HL-60 (cell line): ENCODE measurements at regions not wholly inside any gene's neighbourhood (a gene's known extent, or its start where the extent isn't known, plus 50 kb on each side); places are given as distances from the start of the nearest gene placed in this dataset.

ENCODE experiments used
- DNase-seq, 2 experiments: peaks; one replicate each; pipeline ENCODE4 v3.0.0-alpha.2; 2010 to 2020; ENCODE audit warnings: low read depth in 1 of 2, low spot score in 1 of 2
- H3K27ac ChIP-seq: fragments of 250-450 bp; sonication (Bioruptor Pico); replicated peaks from 2 replicates; pipeline ENCODE4 v1.5.1; 2020; ENCODE audit warnings: mild to moderate bottlenecking, moderate library complexity
- H3K27me3 ChIP-seq: fragments of 250-450 bp; sonication (Bioruptor Pico); 2 replicates; pipeline ENCODE4 v1.5.1; 2021; ENCODE audit warnings: mild to moderate bottlenecking, moderate library complexity; ENCODE audit not compliant: insufficient read depth, poor library complexity, severe bottlenecking
- H3K4me3 ChIP-seq: replicated peaks from 2 replicates; pipeline ENCODE4 v1.5.1; 2011; ENCODE audit warnings: mild to moderate bottlenecking, control low read depth, low read length; ENCODE audit not compliant: insufficient read depth
- GABPA ChIP-seq: IDR thresholded peaks from 2 replicates; pipeline ENCODE4 v1.6.1; 2012; ENCODE audit warnings: low read depth
- POLR2AphosphoS5 ChIP-seq: IDR thresholded peaks from 2 replicates; pipeline ENCODE4 v1.6.1; 2012; ENCODE audit warnings: low read depth
- SPI1 ChIP-seq: IDR thresholded peaks from 2 replicates; pipeline ENCODE4 v1.6.1; 2012; ENCODE audit warnings: low read depth, mild to moderate bottlenecking, borderline replicate concordance
- TF ChIP-seq, protein P1 (sequence below): IDR thresholded peaks from one replicate; pipeline ENCODE4 v1.5.1; 2011; ENCODE audit warnings: low read length, control low read depth, inconsistent platforms; ENCODE audit not compliant: insufficient read depth
- TF ChIP-seq, protein P2 (sequence below): IDR thresholded peaks from 2 replicates; pipeline ENCODE4 v1.6.1; 2012; ENCODE audit warnings: low read depth; ENCODE audit not compliant: insufficient replicate concordance

DNA sequence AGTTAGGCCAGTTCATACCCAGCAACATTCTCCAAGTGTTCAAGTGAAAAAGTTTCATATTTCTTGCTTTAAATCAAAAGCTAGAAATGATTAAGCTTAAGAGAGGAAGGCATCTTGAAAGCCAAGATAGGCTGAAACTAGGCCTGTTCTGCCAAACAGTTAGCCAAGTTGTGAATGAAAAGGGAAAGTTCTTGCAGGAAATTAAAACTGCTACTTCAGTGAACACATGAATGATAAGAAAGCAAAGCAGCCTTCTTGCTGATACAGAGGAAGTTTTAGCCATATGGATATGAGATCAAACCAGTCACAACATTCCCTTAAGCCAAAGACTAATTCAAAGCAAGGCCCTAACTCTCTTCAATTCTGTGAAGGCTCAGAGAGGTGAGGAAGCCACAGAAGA lies 274.7 kb downstream of the TUSC7 start:
- H3K27ac ChIP-seq, result no peak overlapping the region
- H3K4me3 ChIP-seq, result no peak overlapping the region
- TF ChIP-seq GABPA (no peak), POLR2AphosphoS5 (no peak), SPI1 (no peak)
- TF ChIP-seq, protein P1, sequence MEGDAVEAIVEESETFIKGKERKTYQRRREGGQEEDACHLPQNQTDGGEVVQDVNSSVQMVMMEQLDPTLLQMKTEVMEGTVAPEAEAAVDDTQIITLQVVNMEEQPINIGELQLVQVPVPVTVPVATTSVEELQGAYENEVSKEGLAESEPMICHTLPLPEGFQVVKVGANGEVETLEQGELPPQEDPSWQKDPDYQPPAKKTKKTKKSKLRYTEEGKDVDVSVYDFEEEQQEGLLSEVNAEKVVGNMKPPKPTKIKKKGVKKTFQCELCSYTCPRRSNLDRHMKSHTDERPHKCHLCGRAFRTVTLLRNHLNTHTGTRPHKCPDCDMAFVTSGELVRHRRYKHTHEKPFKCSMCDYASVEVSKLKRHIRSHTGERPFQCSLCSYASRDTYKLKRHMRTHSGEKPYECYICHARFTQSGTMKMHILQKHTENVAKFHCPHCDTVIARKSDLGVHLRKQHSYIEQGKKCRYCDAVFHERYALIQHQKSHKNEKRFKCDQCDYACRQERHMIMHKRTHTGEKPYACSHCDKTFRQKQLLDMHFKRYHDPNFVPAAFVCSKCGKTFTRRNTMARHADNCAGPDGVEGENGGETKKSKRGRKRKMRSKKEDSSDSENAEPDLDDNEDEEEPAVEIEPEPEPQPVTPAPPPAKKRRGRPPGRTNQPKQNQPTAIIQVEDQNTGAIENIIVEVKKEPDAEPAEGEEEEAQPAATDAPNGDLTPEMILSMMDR, result no peak
- TF ChIP-seq, protein P2, sequence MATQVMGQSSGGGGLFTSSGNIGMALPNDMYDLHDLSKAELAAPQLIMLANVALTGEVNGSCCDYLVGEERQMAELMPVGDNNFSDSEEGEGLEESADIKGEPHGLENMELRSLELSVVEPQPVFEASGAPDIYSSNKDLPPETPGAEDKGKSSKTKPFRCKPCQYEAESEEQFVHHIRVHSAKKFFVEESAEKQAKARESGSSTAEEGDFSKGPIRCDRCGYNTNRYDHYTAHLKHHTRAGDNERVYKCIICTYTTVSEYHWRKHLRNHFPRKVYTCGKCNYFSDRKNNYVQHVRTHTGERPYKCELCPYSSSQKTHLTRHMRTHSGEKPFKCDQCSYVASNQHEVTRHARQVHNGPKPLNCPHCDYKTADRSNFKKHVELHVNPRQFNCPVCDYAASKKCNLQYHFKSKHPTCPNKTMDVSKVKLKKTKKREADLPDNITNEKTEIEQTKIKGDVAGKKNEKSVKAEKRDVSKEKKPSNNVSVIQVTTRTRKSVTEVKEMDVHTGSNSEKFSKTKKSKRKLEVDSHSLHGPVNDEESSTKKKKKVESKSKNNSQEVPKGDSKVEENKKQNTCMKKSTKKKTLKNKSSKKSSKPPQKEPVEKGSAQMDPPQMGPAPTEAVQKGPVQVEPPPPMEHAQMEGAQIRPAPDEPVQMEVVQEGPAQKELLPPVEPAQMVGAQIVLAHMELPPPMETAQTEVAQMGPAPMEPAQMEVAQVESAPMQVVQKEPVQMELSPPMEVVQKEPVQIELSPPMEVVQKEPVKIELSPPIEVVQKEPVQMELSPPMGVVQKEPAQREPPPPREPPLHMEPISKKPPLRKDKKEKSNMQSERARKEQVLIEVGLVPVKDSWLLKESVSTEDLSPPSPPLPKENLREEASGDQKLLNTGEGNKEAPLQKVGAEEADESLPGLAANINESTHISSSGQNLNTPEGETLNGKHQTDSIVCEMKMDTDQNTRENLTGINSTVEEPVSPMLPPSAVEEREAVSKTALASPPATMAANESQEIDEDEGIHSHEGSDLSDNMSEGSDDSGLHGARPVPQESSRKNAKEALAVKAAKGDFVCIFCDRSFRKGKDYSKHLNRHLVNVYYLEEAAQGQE, result no peak
- H3K27me3 ChIP-seq, result no peaks in the 10 kb centered on the region
- no peak for DNase-seq

DNA sequence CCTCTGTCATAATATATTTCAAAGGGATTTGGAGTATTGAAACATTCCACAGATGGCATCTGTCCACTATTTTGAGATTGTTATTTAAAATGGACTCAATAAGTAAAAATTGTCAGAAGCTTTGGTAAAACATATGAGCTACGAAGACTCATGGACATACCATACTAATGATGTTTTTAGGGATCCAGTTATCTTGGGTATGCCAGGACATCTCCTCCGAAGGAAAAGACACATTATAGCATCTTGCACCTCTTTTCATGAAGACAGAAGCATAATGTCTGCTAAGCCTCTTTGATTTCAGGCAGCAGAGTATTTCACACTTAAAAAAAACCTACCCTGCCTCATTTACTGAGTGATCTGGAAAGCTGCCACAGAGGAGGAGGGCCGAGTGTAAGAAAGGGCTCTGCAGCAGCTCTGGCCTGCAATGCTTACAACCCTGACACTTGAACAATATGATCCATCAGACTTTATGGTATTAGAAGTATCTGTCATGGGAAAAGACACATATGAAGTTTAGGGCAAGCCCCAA lies 284.8 kb downstream of the TUSC7 start:
- no peak overlapping the region for H3K27ac ChIP-seq
- TF ChIP-seq SPI1 (no peak), GABPA (no peak), POLR2AphosphoS5 (no peak)
- TF ChIP-seq, protein P1, result no peak
- TF ChIP-seq, protein P2, result no peak
- DNase-seq, result no peak

DNA sequence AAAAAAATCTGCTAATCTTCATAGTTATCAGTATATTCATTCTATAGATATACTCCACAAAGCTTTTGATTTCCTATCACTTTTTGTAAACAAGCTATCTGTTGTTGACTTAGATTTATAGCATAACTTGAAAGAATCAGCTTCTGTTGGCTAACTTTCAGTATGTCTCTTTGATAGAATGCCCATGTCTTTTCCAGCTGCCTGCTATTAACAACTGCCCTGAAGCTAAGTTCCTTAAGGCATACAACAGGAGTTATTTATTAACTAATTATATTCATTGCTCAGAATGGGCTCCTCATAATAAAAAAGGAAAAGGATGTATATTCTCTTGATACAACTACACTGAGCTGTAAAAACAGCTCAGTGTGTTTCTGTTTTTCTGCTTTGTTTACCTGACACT lies 293.9 kb downstream of the TUSC7 start:
- H3K27ac ChIP-seq, result no peak overlapping the region
- no peaks in the 10 kb centered on the region for H3K27me3 ChIP-seq
- DNase-seq, result no peak
- TF ChIP-seq GABPA (no peak), SPI1 (no peak), POLR2AphosphoS5 (no peak)
- TF ChIP-seq, protein P2, result no peak
- TF ChIP-seq, protein P1, result no peak
- H3K4me3 ChIP-seq, result no peak overlapping the region

More for the DNA sequence above, 284.8 kb downstream of the TUSC7 start:
- Histone ChIP-seq H3K4me3 (no peak overlapping the region), H3K27me3 (no peaks in the 10 kb centered on the region)
